CMK (cell line): ENCODE measurements at regions not wholly inside any gene's neighbourhood (a gene's known extent, or its start where the extent isn't known, plus 50 kb on each side); places are given as distances from the start of the nearest gene placed in this dataset.

Source experiments
- DNase-seq: peaks from one replicate; pipeline ENCODE4 v3.0.0-alpha.2; 2010; ENCODE audit warnings: low read depth

DNA sequence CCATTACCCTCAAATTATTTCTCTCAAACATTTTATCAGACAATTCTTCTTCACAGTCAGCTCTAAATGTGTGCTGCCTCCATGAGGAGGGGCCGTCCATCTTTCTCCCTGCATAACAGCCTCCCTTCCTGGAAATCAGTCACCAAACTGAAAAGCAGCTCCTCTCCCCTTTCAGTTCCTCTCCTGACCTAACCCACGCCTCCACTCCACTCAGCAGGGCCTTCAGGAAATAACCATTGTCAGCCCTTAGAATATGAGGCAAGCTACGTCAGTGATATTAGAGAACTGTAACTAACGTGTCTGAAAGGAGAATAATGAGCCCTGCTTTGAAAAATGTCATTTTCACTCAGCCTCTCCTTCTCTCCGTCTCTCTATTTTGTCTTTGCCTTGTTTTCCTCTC, 116.2 kb downstream of the OLFM4 start:
- DNase-seq: no peak

DNA sequence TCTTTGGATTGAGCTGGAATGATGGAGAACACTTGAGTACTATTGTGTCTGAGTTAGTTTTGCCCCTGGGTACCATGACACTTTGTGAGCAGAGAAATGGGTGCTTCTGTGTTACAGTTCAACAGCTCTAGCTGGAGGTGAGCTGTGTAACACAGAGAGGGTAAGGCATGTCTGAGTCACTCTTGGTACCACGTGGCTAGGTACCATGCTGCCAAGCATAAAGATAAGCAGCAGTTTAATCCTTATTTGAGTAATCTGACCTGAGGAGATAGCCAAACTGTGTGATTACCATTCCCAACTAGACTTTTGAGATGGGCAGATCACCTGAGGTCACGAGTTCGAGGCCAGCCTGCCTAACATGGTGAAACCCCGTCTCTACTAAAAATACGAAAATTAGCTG, 122.0 kb downstream of the OLFM4 start:
- DNase-seq: no peak

DNA sequence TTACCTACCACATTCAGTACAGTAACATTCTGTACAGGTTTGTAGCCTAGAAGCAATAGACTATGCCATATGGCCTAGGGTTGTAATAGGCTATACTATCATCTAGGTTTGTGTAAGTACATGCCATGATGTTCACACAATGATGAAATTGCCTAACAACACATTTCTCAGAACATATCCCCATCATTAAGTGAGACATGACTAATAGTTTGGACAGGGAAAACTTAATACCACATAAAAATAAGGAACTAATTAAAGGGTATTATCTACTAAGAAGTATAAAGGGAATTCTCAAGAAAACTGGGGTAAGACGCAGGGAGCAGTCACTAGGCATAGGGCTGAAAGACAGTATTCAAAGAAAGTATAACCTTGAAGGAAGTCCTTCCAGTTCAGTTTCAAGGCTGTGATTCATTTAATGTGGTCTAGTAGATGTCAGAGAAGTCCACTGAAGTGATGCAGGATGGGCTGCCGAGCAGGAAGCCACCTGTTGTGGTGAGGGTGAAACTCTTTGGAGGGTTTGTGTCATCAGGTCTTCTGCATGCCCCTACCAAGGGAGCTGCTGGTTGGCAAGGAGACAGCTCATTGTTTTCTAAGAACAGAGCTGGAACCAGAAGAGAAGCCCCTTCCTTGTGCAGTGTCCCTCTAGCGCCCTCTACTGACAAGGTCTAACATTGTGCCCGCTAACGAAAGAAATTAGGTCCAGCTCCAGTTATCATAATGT, 122.9 kb downstream of the OLFM4 start:
- peak; percentile 57 for DNase-seq

DNA sequence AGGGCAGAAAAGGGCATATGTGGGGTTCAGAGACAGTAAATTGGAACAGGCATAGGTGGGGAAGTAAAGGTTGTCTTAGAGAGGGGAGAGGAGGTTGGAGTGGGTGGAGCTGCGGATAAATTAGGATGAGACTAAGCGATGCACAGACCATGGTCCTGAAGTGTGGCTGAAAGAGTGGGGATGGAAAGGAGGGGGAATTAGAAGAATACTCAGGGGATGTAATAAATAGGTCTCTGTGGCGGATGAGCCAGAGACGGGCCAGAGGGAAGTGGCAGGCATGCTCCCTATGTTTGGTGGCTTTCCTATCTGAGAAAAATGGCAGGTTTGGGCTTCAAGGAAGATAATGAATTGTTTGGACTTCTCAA, 123.4 kb downstream of the OLFM4 start:
- DNase-seq: no peak

DNA sequence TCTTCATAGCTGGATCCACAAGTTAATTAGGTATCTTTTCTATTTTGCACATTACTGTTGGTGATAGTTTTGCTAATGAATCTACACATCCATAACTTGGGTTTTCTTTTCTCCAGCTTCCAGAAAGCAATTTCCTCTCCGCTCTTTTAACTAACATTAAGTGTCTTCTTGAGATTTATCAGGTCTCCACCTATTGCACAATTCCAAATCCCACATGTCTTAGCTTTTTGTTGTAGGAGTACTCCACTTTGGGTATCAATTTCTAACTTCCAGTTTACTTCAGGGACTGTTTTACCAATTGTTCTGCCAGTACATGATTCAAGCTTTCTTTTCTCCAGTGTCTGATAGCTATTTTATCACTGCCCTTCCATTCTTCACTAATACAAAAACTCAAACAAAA, 129.6 kb downstream of the OLFM4 start:
- DNase-seq: no peak

DNA sequence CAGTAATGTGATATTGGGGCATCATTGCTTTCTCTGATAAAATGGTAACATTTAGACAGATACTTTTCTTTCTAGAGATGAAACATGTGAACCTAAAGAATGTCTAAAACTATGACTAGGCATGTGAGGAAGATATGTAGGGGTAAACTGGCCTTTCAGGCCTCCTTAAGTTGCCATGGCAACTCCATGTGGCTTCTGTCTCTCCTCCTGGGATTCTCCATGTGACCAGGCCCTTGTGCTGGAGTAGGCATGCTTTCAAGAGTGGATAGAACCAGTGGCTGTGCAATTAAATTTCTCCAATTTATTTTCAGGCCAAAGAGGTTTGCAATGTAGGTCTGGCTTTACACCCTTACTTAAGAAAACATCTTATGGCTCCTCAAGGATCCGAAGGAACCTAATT, 130.8 kb downstream of the OLFM4 start:
- no peak for DNase-seq

DNA sequence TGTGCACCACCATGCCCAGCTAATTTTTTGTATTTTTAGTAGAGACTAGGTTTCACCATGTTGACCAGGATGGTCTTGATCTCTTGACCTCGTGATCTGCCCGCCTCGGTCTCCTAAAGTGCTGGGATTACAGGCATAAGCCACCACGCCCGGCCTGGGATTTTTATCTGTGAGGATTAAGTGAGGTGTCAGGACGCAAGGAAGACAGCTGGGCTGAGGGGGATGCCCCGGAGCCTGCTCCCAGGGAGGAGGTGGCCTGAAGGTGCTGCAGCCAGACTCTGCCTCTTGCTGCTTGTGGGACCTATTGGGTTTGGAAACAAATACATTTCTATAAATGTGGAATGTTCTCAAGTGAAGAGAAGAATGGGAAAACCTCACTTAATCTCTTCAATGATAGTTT, 131.6 kb downstream of the OLFM4 start:
- DNase-seq: no peak

DNA sequence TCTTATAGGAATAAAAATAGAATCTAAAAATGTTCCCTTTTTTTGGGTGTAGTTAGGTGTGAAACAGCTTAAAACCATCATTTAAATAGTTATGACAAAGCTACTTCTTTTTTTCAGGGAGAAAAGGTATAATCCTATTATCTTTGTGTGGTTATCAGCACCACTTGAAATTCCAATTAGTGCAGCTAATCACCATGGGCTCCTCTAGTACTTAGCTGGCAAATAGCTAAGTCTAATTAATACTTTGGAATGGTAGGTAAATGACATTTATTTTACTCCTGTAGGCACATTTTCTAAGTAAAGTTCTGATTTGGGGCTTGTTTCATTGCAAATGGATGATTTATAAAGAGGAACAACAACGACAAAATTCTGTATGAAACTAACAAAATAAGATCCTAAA, 132.6 kb downstream of the OLFM4 start:
- no peak for DNase-seq

DNA sequence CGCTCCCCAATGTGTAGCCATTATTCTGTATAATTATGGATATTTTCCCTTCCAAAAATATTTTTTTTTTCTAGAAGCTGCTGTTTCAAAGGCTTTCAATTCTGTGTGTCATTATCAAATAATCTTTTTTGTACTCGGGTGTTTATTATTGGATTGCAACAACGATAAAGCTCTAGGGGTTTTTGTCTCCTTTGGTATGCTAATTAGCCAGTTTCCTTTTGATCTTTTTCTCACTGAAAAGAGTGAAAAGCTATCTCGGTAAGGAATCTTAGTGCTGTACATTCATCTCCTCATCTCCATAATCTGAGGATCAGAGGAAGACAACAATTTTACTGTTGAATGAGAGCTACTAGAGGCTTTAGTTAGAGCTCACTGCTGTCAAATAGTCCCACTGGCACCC, 136.6 kb downstream of the OLFM4 start:
- no peak for DNase-seq

DNA sequence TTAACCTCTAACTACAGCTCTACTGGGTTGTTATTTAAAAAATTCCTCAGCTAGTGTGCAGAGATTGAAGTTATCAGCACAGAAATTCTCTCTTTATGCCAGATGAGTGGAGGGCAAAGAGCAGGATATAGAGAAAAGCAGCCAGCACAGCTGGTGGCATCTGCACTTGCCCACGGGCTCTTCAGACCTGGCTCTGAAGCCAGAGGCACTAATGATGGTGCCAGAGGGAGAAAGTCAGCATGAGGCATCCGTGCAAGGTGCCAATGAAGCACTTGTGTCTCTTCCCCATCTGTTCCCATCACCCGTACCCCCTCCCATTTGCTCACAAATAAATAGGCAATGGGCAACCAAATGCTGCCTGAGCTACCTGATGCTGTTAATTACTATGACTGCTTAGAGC, 138.9 kb downstream of the OLFM4 start:
- no peak for DNase-seq

DNA sequence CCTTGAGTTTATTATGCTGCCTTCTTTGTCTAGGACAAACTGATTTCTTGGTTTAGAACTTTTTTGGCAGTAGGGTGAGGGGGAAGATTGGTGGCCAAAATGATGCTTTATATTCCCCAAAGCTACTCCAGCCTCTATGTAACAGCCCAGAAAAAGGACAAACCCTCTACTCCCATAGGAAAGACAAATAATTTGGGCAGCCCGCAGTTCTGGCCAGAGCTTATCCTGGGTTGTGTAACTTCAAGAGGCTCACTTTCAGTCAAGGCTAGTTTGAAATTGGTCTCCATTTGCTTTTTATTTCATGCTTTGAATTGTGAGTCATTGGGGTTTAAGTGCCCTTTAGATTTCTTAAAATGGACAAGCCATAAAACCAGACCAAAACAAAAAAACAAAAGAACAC, 142.3 kb downstream of the OLFM4 start:
- no peak for DNase-seq

DNA sequence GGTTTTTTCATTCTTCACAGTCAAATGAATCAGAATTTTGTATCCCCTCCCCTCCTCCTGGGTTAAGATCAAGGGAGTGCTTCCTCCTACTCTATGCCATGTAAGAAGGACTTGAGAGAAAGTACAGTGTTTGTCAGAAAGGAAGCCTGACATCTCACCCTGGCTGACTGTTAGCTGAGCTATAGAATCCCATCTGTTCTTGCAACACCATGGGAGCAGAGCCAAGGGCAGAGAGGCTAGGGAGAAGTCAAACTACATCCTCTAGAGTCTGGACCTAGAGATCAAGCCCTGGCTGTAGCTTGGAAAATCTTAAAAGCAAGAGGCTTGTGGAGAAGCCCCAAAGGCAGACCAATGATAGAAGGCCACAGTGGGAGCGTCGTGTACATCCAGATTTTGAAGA, 145.9 kb downstream of the OLFM4 start:
- DNase-seq: no peak

DNA sequence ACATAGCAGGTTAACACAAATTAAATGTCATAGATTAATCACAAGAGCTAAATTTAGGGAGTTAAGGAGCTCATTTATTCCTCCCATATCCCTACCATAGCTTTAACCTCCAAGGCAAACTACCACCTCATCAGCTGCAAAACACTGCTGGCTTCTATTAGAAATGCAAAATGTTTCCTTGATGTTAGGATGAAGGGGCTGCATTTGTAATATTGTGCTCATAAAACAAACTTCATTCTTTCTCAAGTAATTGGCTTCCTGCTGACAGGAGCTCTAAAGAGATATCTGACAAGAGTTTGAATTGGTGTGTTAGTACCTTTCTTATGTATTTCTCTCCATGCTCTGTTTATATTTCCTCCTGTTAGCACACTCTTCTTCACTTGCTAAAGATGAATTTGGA, 152.1 kb downstream of the OLFM4 start:
- no peak for DNase-seq

DNA sequence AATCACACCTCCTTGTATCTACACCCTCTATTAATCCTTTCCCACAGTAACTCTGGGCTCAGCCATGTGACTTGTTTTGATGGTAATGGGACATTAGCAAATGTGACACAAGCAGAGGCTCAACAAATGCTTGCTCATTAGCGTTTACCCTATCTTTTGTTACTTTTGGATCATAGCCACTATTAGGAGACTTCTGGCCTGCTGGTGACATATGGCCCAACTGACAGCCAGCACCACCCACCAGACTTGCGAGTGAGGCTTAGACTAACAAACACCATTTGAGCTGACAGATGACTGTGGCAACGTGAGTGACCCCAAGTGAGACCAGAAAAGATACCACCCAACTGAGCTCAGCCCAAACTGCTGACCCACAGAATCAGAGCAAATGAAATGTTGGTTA, 154.1 kb downstream of the OLFM4 start:
- DNase-seq: no peak

DNA sequence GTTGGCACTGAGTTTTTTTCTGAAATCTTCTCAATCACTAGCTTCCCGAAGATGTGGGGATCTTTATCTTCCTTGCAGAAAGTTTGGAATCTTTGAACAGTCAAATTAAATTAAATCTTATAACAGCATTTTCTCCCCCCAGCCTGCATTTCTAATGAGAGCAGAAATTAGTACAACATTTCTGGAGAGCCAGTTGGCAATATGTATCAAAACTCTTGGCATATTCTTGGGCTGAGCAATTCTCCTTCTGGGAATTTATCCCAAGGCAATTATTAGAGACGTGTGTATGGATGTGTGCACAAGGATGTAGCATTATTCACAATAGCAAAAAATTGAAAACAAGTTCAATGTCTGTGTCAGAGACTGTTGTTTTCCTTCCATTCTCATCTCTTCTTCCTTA, 159.5 kb downstream of the OLFM4 start:
- DNase-seq: no peak

DNA sequence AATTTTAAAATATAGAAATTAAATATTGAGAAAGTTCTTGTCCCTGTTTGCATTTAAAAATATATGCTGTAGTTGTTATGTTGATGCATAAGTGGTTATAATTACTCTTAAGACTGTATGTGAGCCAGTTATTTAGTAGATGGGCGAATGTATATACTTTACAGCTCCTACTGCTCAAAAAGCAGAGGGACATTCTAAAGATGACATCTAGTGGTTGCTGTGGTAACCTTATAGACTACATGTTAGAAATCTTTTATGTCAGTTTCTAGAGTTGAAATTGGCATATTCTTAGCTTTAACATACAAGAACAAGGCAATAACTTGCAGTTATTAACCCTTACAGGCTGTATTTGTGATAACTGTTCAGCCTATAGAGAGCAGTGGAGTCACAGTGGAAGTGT, 160.5 kb downstream of the OLFM4 start:
- DNase-seq: no peak

DNA sequence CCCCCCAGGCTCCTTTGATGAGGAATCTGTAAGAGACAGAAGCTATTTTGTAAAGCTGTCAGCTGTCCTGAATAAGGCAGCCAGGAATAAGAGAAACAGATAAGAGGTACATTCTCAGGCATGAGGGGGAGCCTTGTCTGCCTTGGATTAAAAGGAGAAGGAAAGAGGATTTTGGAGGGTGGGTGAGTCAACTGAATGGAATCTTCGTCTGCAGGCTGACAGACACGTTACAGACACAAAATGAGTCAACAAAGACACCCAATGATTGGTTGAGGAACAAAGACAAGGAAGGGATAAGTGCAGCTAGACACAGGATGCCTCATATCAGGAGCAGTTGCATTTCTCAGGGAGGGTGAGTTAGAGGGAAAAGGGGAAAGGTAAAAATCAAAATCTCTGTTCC, 162.5 kb downstream of the OLFM4 start:
- no peak for DNase-seq

DNA sequence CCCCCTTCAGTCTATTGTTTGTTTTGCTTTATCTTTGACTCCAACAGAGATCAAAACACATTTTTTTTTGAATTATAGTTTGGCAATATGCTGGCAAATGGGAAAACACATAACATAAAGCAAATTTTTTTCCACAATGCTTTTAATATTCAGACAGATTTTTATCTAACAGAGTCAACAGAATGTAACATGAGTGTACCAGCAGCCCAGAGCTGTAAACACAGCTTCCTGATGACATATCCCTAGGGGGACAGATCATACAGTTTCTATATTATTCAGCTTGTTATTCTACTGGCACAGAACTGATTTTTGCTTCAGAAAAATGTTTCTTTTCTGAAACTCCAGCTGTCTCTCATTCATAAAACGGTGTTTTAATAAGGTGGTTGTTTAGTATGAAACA, 168.8 kb downstream of the OLFM4 start:
- no peak for DNase-seq

DNA sequence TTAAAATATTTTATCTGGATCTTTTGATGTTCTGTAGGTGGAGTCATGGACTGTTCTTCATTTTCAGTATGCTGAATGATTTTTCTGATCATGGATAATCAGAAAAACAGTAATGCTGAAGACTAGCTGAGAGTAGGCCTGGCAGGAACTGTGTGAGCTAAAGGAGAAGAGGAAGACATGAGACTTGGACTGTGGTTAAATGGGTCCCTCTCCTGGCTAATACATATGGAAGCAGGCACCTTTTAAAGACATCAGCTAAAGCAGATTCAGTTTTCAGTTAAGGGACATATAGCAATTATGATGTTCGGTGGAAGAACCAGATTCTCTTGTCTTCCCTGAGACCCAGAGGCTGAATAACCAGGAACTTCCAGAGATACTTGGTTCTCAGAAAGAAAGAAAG, 169.4 kb downstream of the OLFM4 start:
- DNase-seq: no peak

DNA sequence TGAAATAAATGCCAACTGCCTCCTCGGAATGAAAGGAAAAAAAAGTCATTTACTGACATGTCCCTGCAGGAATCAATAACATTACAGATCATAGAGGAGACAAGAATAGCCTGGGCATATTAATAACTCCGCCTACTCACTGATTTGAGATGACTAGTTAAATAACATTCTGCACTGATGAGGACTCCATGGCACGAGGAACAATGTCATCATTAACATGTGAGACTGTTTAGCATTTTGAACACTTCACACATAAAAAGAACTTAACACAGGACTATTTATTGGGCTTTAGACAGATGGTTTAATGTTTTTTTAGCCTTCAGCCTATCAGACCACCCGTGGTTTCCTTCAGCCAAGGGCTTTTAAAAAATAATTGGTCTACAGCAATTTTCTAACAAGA, 170.1 kb downstream of the OLFM4 start:
- no peak for DNase-seq

DNA sequence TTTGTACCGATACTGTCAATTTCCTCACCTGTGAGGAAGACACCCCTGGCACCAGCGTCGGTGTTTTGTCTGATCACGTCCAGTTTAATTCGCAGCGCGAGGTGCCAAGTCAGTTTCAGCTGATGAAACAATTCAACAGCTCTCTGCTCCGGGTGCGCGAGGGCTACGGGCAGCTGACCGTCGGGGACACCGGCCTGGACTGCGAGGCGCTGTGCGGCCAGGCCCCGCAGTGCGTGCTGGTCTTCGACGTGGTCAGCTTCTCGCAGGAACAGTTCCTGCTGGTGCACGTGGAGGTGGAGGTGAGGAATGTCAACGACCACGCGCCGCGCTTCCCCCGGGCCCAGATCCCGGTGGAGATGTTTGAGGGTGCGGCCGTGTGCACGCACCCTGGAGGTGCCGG, 171.5 kb downstream of the OLFM4 start:
- DNase-seq: no peak

DNA sequence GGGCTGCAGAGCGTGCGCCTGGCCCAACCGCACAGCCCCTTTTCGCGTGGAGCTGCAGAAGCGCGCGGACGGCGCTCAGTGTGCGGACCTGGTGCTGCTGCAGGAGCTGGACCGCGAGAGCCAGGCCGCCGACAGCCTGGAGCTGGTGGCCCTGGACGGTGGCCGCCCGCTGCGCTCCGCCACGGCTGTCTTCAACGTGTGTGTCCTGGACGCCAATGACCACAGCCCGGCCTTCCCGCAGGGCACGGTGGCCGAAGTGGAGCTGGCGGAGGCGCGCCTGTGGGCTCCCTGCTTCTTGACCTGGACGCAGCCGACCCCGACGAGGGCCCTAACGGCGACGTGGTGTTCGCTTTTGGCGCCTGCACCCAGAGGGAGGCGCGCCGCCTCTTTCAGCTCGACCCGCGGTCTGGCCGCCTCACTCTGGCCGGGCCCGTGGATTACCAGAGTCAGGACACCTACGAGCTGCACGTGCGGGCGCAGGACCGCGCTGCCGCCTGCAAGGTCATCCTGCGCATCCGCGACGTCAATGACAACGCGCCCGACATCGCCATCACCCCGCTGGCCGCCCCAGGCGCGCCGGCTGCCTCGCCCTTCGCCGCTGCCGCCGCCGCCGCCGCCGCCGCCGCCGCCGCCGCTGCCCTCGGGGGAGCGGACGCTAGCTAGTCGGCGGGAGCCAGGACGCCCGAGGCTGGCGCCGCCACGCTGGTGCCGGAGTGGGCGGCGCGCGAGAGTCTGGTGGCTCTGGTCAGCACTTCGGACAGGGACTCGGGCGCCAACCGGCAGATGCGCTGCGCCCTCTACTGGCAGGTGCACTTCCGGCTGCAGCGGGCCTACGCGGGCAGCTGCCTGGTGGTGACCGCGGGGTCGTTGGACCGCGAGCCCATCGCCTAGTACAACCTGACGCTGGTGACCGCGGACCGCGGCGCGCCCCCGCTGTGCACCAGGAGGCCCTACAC, 172.2 kb downstream of the OLFM4 start:
- DNase-seq: no peak

DNA sequence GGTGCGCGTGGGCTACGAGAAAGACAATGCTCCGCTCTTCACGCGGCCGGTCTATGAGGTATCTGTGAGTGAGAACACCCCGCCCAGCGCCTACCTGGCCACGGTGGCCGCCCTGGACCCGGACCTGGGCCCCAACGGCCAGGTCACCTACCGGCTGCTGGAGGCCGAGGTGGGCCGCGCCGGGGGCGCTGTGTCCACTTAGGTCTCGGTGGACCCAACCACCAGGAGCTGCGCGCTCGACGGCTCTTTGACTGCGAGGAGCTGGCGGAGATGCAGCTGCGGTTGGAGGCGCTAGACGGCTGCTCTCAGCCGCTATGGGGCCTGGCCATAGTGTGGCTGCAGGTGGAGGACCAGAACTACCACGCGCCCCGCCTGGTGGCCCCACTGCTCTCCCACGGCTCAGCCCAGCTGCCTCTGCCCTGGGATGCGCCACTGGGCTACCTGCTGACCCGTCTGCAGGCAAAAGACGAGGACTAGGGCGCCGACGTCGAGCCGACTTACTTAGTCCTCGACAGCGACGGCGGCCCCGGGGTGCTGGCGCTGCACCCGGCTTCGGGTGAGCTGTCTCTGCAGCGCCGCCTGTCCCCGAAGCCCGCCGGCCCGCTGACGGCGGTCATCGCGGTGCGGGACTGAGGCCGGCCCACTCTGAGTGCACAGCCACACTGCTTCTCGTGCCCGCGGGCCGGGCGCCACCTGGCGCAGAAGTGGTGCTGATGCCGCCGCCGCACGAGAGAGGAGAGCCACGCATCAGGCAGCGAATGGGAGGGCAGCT, 173.0 kb downstream of the OLFM4 start:
- no peak for DNase-seq
